ENCODE measurements at regions not wholly inside any gene's neighbourhood (a gene's known extent, or its start where the extent isn't known, plus 50 kb on each side); places are given as distances from the start of the nearest gene placed in this dataset.

GRCh38 chr22:47943729-47944700, 1181.6 kb downstream of the TBC1D22A start:
- Histone ChIP-seq H3K27ac (ENCODE audit: insufficient read depth, low read length, poor library complexity, severe bottlenecking) (no peak overlapping the region), H3K4me3 (ENCODE audit: low read depth, low read length) (no peak overlapping the region), H3K9me3 (ENCODE audit: control insufficient read depth in 2 of 2, low read length in 2 of 2) (no peaks in the 10 kb centered on the region), H3K4me1 (ENCODE audit: control insufficient read depth, insufficient read depth, low read length, poor library complexity, severe bottlenecking) (no peaks in the 10 kb centered on the region), H3K27me3 (ENCODE audit: control insufficient read depth, insufficient read depth, low read length) (no peaks in the 10 kb centered on the region), H3K36me3 (ENCODE audit: control insufficient read depth, insufficient read depth, low read length) (no peaks in the 10 kb centered on the region)
- no peak for DNase-seq
- H3K9me3 Mint-ChIP-seq = peaks cover 0 to 4% (median 0%) of the 10 kb centered on the region in 7 donors
- no peak overlapping the region for H3K4me3 Mint-ChIP-seq
- ATAC-seq (ENCODE audit: low read depth in 2 of 2) = no peak
- no peaks in the 10 kb centered on the region for H3K4me1 Mint-ChIP-seq
- H3K27ac Mint-ChIP-seq = peak overlapping the region in 1 of 3 donors; percentile 78
- H3K36me3 Mint-ChIP-seq = no peaks in the 10 kb centered on the region
- H3K27me3 Mint-ChIP-seq = peaks cover 6% of the 10 kb centered on the region

- Mint-ChIP-seq H3K27ac (no peak overlapping the region), H3K9me3 (peaks cover 2 to 7% (median 4%) of the 10 kb centered on the region in 7 donors), H3K4me1 (no peaks in the 10 kb centered on the region), H3K4me3 (no peak overlapping the region), H3K27me3 (peaks cover 6% of the 10 kb centered on the region), H3K36me3 (no peaks in the 10 kb centered on the region)
- Histone ChIP-seq H3K4me3 (ENCODE audit: low read depth, low read length) (no peak overlapping the region), H3K27ac (ENCODE audit: insufficient read depth, low read length, poor library complexity, severe bottlenecking) (no peak overlapping the region), H3K9me3 (ENCODE audit: control insufficient read depth in 2 of 2, low read length in 2 of 2) (no peaks in the 10 kb centered on the region), H3K27me3 (ENCODE audit: control insufficient read depth, insufficient read depth, low read length) (no peaks in the 10 kb centered on the region), H3K36me3 (ENCODE audit: control insufficient read depth, insufficient read depth, low read length) (no peaks in the 10 kb centered on the region), H3K4me1 (ENCODE audit: control insufficient read depth, insufficient read depth, low read length, poor library complexity, severe bottlenecking) (no peaks in the 10 kb centered on the region)
- DNase-seq = no peak
- no peak for ATAC-seq (ENCODE audit: low read depth in 2 of 2)
Observed at GRCh38 chr22:47940211-47940610, 1177.8 kb downstream of the TBC1D22A start.

- peaks cover 3 to 13% (median 9%) of the 10 kb centered on the region in 7 donors for H3K9me3 Mint-ChIP-seq
- H3K4me1 Mint-ChIP-seq = no peaks in the 10 kb centered on the region
- Histone ChIP-seq H3K9me3 (ENCODE audit: control insufficient read depth in 2 of 2, low read length in 2 of 2) (peaks cover 0 to 4% of the 10 kb centered on the region in 2 experiments), H3K4me1 (ENCODE audit: control insufficient read depth, insufficient read depth, low read length, poor library complexity, severe bottlenecking) (no peaks in the 10 kb centered on the region), H3K27ac (ENCODE audit: insufficient read depth, low read length, poor library complexity, severe bottlenecking) (no peak overlapping the region), H3K27me3 (ENCODE audit: control insufficient read depth, insufficient read depth, low read length) (no peaks in the 10 kb centered on the region), H3K36me3 (ENCODE audit: control insufficient read depth, insufficient read depth, low read length) (no peaks in the 10 kb centered on the region), H3K4me3 (ENCODE audit: low read depth, low read length) (no peak overlapping the region)
- ATAC-seq (ENCODE audit: low read depth in 2 of 2) = no peak
- peaks cover 9% of the 10 kb centered on the region for H3K27me3 Mint-ChIP-seq
- no peak overlapping the region for H3K27ac Mint-ChIP-seq
- no peak overlapping the region for H3K4me3 Mint-ChIP-seq
- no peaks in the 10 kb centered on the region for H3K36me3 Mint-ChIP-seq
- no peak for DNase-seq
Observed at GRCh38 chr22:47933891-47934290, 1171.4 kb downstream of the TBC1D22A start.

GRCh38 chr22:47933226-47933625, 1170.8 kb downstream of the TBC1D22A start:
- H3K36me3 ChIP-seq (ENCODE audit: control insufficient read depth, insufficient read depth, low read length) = no peaks in the 10 kb centered on the region
- Mint-ChIP-seq H3K27ac (no peak overlapping the region), H3K4me1 (no peaks in the 10 kb centered on the region), H3K27me3 (peaks cover 9% of the 10 kb centered on the region), H3K4me3 (no peak overlapping the region), H3K9me3 (peaks cover 3 to 13% (median 9%) of the 10 kb centered on the region in 7 donors), H3K36me3 (no peaks in the 10 kb centered on the region)
- H3K4me1 ChIP-seq (ENCODE audit: control insufficient read depth, insufficient read depth, low read length, poor library complexity, severe bottlenecking) = no peaks in the 10 kb centered on the region
- DNase-seq (no peak), ATAC-seq (ENCODE audit: low read depth in 2 of 2) (no peak)
- H3K4me3 ChIP-seq (ENCODE audit: low read depth, low read length) = no peak overlapping the region
- H3K9me3 ChIP-seq (ENCODE audit: control insufficient read depth in 2 of 2, low read length in 2 of 2) = peaks cover 0 to 4% of the 10 kb centered on the region in 2 experiments
- H3K27me3 ChIP-seq (ENCODE audit: control insufficient read depth, insufficient read depth, low read length) = no peaks in the 10 kb centered on the region
- H3K27ac ChIP-seq (ENCODE audit: insufficient read depth, low read length, poor library complexity, severe bottlenecking) = no peak overlapping the region

GRCh38 chr22:47929646-47930185, 1167.3 kb downstream of the TBC1D22A start:
- Mint-ChIP-seq H3K4me1 (no peaks in the 10 kb centered on the region), H3K27ac (no peak overlapping the region), H3K9me3 (peaks cover 0 to 13% (median 4%) of the 10 kb centered on the region in 7 donors), H3K36me3 (no peaks in the 10 kb centered on the region), H3K27me3 (peaks cover 9% of the 10 kb centered on the region), H3K4me3 (no peak overlapping the region)
- Histone ChIP-seq H3K36me3 (ENCODE audit: control insufficient read depth, insufficient read depth, low read length) (no peaks in the 10 kb centered on the region), H3K4me3 (ENCODE audit: low read depth, low read length) (no peak overlapping the region), H3K9me3 (ENCODE audit: control insufficient read depth in 2 of 2, low read length in 2 of 2) (peaks cover 0 to 3% of the 10 kb centered on the region in 2 experiments), H3K27me3 (ENCODE audit: control insufficient read depth, insufficient read depth, low read length) (no peaks in the 10 kb centered on the region), H3K4me1 (ENCODE audit: control insufficient read depth, insufficient read depth, low read length, poor library complexity, severe bottlenecking) (no peaks in the 10 kb centered on the region), H3K27ac (ENCODE audit: insufficient read depth, low read length, poor library complexity, severe bottlenecking) (no peak overlapping the region)
- ATAC-seq (ENCODE audit: low read depth in 2 of 2) (no peak), DNase-seq (no peak)

GRCh38 chr22:47929073-47929472, 1166.6 kb downstream of the TBC1D22A start:
- Histone ChIP-seq H3K9me3 (ENCODE audit: control insufficient read depth in 2 of 2, low read length in 2 of 2) (peaks cover 0 to 3% of the 10 kb centered on the region in 2 experiments), H3K4me1 (ENCODE audit: control insufficient read depth, insufficient read depth, low read length, poor library complexity, severe bottlenecking) (no peaks in the 10 kb centered on the region), H3K27ac (ENCODE audit: insufficient read depth, low read length, poor library complexity, severe bottlenecking) (no peak overlapping the region), H3K4me3 (ENCODE audit: low read depth, low read length) (no peak overlapping the region), H3K36me3 (ENCODE audit: control insufficient read depth, insufficient read depth, low read length) (no peaks in the 10 kb centered on the region), H3K27me3 (ENCODE audit: control insufficient read depth, insufficient read depth, low read length) (no peaks in the 10 kb centered on the region)
- Mint-ChIP-seq H3K27me3 (peaks cover 9% of the 10 kb centered on the region), H3K36me3 (no peaks in the 10 kb centered on the region), H3K4me1 (no peaks in the 10 kb centered on the region), H3K27ac (no peak overlapping the region), H3K4me3 (no peak overlapping the region), H3K9me3 (peaks cover 0 to 8% (median 2%) of the 10 kb centered on the region in 7 donors)
- ATAC-seq (ENCODE audit: low read depth in 2 of 2) (no peak), DNase-seq (no peak)

GRCh38 chr22:47928631-47929030, 1166.2 kb downstream of the TBC1D22A start:
- no peaks in the 10 kb centered on the region for H3K4me1 Mint-ChIP-seq
- no peak for ATAC-seq (ENCODE audit: low read depth in 2 of 2)
- Histone ChIP-seq H3K27me3 (ENCODE audit: control insufficient read depth, insufficient read depth, low read length) (no peaks in the 10 kb centered on the region), H3K27ac (ENCODE audit: insufficient read depth, low read length, poor library complexity, severe bottlenecking) (no peak overlapping the region), H3K4me1 (ENCODE audit: control insufficient read depth, insufficient read depth, low read length, poor library complexity, severe bottlenecking) (no peaks in the 10 kb centered on the region), H3K36me3 (ENCODE audit: control insufficient read depth, insufficient read depth, low read length) (no peaks in the 10 kb centered on the region), H3K9me3 (ENCODE audit: control insufficient read depth in 2 of 2, low read length in 2 of 2) (no peaks in the 10 kb centered on the region), H3K4me3 (ENCODE audit: low read depth, low read length) (no peak overlapping the region)
- no peak for DNase-seq
- H3K9me3 Mint-ChIP-seq = peaks cover 0 to 7% (median 2%) of the 10 kb centered on the region in 7 donors
- no peaks in the 10 kb centered on the region for H3K36me3 Mint-ChIP-seq
- peaks cover 9% of the 10 kb centered on the region for H3K27me3 Mint-ChIP-seq
- no peak overlapping the region for H3K4me3 Mint-ChIP-seq
- H3K27ac Mint-ChIP-seq = no peak overlapping the region
